Stimulated activated naive CD8-positive, alpha-beta T cell treated with anti-CD3 and anti-CD28 coated beads, Interleukin-15, Interleukin-2, amounts not matched to agents 100 U/mL and 50 U/mL, for 24 hours (primary cell): ENCODE measurements at regions not wholly inside any gene's neighbourhood (a gene's known extent, or its start where the extent isn't known, plus 50 kb on each side); places are given as distances from the start of the nearest gene placed in this dataset.
"Not testable (repeated sequence)": the region's sequence is repeated elsewhere in the genome, so short reads cannot be mapped to it uniquely, and the experiment has no call there.

Experiments
- ATAC-seq: fragments of 150-1000 bp; cut with Tn5 transposase; one replicate; pipeline ENCODE4 v1.10.0; 2021
- DNase-seq: peaks from one replicate; pipeline ENCODE4 v3.0.0; 2021

DNA sequence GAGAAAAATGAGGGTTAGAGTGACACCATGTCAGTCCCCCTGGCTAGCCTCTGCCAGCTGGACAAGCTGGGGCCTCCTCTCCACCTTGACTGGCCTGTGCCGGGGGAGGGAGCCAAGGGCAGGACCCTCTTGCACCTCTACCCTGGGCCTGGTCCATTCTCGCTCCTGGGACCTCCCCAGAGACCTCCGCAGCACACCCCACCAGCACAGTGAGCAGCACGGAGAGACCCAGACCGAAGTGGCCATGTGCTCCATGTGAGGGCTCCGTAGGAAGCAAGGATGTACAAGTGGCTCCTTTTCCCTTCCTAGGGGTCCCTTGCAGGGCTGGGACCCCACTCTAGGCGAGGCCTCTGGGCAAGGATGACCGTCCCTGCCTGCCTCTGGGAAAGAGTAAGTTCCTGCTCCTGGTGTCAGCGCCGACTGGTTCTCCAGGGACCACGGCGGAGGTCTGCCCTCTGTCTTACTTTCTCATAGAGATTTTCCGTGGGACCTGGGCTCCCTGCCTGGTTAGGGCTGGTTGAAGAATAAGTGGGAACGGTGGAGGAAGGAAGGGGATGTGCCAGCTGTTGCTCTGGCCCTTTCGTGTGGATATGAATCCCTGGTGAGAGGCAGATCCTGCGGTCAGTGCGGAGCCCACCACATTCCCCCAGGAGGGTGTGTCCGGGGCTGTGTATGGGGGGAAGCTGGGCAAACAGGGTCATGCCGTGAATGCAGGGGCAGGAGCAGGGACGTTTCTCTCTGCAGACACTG lies 124.2 kb downstream of the METRNL start:
- ATAC-seq: no peak
- peak; percentile 5 for DNase-seq

GRCh38 chr17:83204230-83204725 lies 124.9 kb downstream of the METRNL start:
- no peak for ATAC-seq
- peak; percentile 3 for DNase-seq

- ATAC-seq: not testable (repeated sequence)
- DNase-seq: peak; percentile 2
These were observed 125.5 kb downstream of the METRNL start for GRCh38 chr17:83204736-83205386.

- DNase-seq: peak; percentile 74
- ATAC-seq: not testable (repeated sequence)
These were observed 126.1 kb downstream of the METRNL start for GRCh38 chr17:83205387-83206035.

DNA sequence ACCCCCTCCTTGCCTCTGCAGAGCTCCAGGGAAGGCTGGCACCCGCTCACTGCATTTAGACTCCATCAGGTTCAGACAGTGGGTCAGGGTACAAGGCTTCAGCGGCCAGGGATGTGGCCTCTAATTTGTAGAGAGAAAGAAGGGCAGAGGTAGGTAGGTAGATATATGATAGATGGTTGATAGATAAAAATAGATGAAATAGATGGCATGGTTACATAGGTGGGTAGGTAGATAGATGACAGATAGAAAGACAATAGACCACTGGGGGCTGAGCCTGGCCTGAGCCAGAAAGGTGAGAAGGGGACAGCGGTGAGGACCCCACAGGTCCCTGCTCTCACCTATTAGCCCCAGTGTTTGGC lies 126.6 kb downstream of the METRNL start:
- DNase-seq, ATAC-seq: not testable (repeated sequence)

GRCh38 chr17:83206819-83207588 lies 127.6 kb downstream of the METRNL start:
- peak; percentile 1 for DNase-seq
- not testable (repeated sequence) for ATAC-seq

DNA sequence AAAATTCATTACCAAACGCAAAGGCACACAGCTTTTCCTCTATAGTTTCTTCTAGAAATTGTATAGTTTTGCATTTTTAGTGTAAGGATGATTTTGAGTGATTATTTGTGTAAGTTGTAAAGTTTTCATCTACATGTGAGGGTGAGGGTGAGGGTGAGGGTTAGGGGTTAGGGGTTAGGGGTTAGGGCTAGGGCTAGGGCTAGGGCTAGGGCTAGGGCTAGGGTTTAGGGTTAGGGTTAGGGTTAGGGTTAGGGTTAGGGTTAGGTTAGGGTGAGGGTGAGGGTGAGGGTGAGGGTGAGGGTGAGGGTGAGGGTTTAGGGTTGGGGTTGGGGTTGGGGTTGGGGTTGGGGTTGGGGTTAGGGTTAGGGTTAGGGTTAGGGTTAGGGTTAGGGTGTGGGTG lies 167.6 kb downstream of the METRNL start:
- DNase-seq: peak; percentile 9
- ATAC-seq: not testable (repeated sequence)
